SJCRH30 (cell line): ENCODE measurements at regions not wholly inside any gene's neighbourhood (a gene's known extent, or its start where the extent isn't known, plus 50 kb on each side); places are given as distances from the start of the nearest gene placed in this dataset.

Experiments
- DNase-seq, 2 experiments: peaks; one replicate each; pipeline ENCODE4 v3.0.0-alpha.2; 2015 to 2020
- H3K27ac ChIP-seq: fragments of 250-450 bp; sonication (Bioruptor Pico); 2 replicates; pipeline ENCODE4 v1.5.1; 2020; ENCODE audit warnings: mild to moderate bottlenecking, moderate library complexity
- H3K27me3 ChIP-seq: fragments of 250-450 bp; sonication (Bioruptor Pico); 2 replicates; pipeline ENCODE4 v1.5.1; 2020; ENCODE audit warnings: mild to moderate bottlenecking, moderate library complexity
- H3K36me3 ChIP-seq: fragments of 250-450 bp; sonication (Bioruptor Pico); 2 replicates; pipeline ENCODE4 v1.5.1; 2020; ENCODE audit warnings: mild to moderate bottlenecking, moderate library complexity
- H3K4me1 ChIP-seq: fragments of 250-450 bp; sonication (Bioruptor Pico); 2 replicates; pipeline ENCODE4 v1.5.1; 2020; ENCODE audit warnings: mild to moderate bottlenecking, moderate library complexity
- H3K4me3 ChIP-seq: fragments of 250-450 bp; sonication (Bioruptor Pico); 2 replicates; pipeline ENCODE4 v1.5.1; 2020; ENCODE audit warnings: mild to moderate bottlenecking, moderate library complexity
- H3K9me3 ChIP-seq: fragments of 250-450 bp; sonication (Bioruptor Pico); replicated peaks from 2 replicates; pipeline ENCODE4 v1.5.1; 2020; ENCODE audit warnings: mild to moderate bottlenecking, moderate library complexity

- H3K27me3 ChIP-seq: no peaks in the 10 kb centered on the region
- H3K27ac ChIP-seq: no peak overlapping the region
- no peak for DNase-seq
- H3K36me3 ChIP-seq: no peaks in the 10 kb centered on the region
- no peaks in the 10 kb centered on the region for H3K4me1 ChIP-seq
- no peaks in the 10 kb centered on the region for H3K9me3 ChIP-seq
- H3K4me3 ChIP-seq: no peak overlapping the region
These were observed 87.1 kb upstream of the SLITRK3 start for GRCh38 chr3:165283328-165283727.

GRCh38 chr3:165279471-165279870 is 83.3 kb upstream of the SLITRK3 start:
- DNase-seq: no peak
- Histone ChIP-seq H3K4me1 (no peaks in the 10 kb centered on the region), H3K36me3 (no peaks in the 10 kb centered on the region), H3K4me3 (no peak overlapping the region), H3K27ac (no peak overlapping the region), H3K27me3 (no peaks in the 10 kb centered on the region), H3K9me3 (no peaks in the 10 kb centered on the region)

- Histone ChIP-seq H3K27ac (no peak overlapping the region), H3K4me3 (no peak overlapping the region), H3K4me1 (no peaks in the 10 kb centered on the region), H3K9me3 (no peaks in the 10 kb centered on the region), H3K27me3 (no peaks in the 10 kb centered on the region), H3K36me3 (no peaks in the 10 kb centered on the region)
- DNase-seq: no peak
These were observed 77.2 kb upstream of the SLITRK3 start for GRCh38 chr3:165273411-165273810.

GRCh38 chr3:165259541-165260193 is 63.5 kb upstream of the SLITRK3 start:
- H3K9me3 ChIP-seq: no peaks in the 10 kb centered on the region
- H3K36me3 ChIP-seq: no peaks in the 10 kb centered on the region
- no peak for DNase-seq
- no peaks in the 10 kb centered on the region for H3K4me1 ChIP-seq
- no peaks in the 10 kb centered on the region for H3K27me3 ChIP-seq
- H3K27ac ChIP-seq: no peak overlapping the region
- H3K4me3 ChIP-seq: no peak overlapping the region

GRCh38 chr3:165256554-165257065 is 60.4 kb upstream of the SLITRK3 start:
- H3K4me1 ChIP-seq: no peaks in the 10 kb centered on the region
- no peaks in the 10 kb centered on the region for H3K36me3 ChIP-seq
- no peak overlapping the region for H3K27ac ChIP-seq
- no peaks in the 10 kb centered on the region for H3K9me3 ChIP-seq
- DNase-seq: no peak
- no peak overlapping the region for H3K4me3 ChIP-seq
- H3K27me3 ChIP-seq: no peaks in the 10 kb centered on the region

GRCh38 chr3:165254812-165255211 is 58.6 kb upstream of the SLITRK3 start:
- no peaks in the 10 kb centered on the region for H3K36me3 ChIP-seq
- no peak overlapping the region for H3K4me3 ChIP-seq
- H3K27ac ChIP-seq: no peak overlapping the region
- DNase-seq: peak in 1 of 2 experiments; percentile 48
- no peaks in the 10 kb centered on the region for H3K4me1 ChIP-seq
- H3K9me3 ChIP-seq: no peaks in the 10 kb centered on the region
- H3K27me3 ChIP-seq: no peaks in the 10 kb centered on the region
